Peyer's patch (tissue), 4 donors: ENCODE measurements at regions not wholly inside any gene's neighbourhood (a gene's known extent, or its start where the extent isn't known, plus 50 kb on each side); places are given as distances from the start of the nearest gene placed in this dataset.

Source experiments
- DNase-seq, 3 donors: peaks; one replicate each; pipeline ENCODE4 v3.0.0-alpha.2; 2017 to 2019
- H3K27ac ChIP-seq, 4 donors: fragments of 200-600 bp; sonication (generic); one replicate each; pipeline ENCODE4 v1.5.1; 2016 to 2019
- H3K27me3 ChIP-seq, 2 donors: fragments of 200-600 bp; sonication (generic); one replicate each; pipeline ENCODE4 v1.5.1; 2019
- H3K36me3 ChIP-seq, 3 donors: fragments of 200-600 bp; sonication (generic); one replicate each; pipeline ENCODE4 v1.5.1; 2016 to 2019
- H3K4me1 ChIP-seq, 4 donors: fragments of 200-600 bp; sonication (generic); one replicate each; pipeline ENCODE4 v1.5.1; 2016 to 2019
- H3K4me3 ChIP-seq, 4 donors: fragments of 200-600 bp; sonication (generic); 1 replicate in 3 of 4; 2 replicates in 1 of 4; pipeline ENCODE4 v1.5.1; 2016 to 2019; ENCODE audit warnings: mild to moderate bottlenecking in 1 of 4
- H3K9me3 ChIP-seq, 4 donors: fragments of 200-600 bp; sonication (generic); one replicate each; pipeline ENCODE4 v1.5.1; 2016 to 2019; ENCODE audit warnings: mild to moderate bottlenecking in 1 of 4
- POLR2A ChIP-seq, 2 donors: fragments of 450-650 bp; IDR thresholded peaks; one replicate each; pipeline ENCODE4 v1.5.1; 2017; ENCODE audit warnings: antibody characterized with exemption in 2 of 2, mild to moderate bottlenecking in 2 of 2, moderate library complexity in 2 of 2
- TF ChIP-seq, protein P1 (sequence below), 6 experiments: fragments of 450-650 bp in 4 of 6; fragments of 200-600 bp in 2 of 6; sonication (generic) in 1 of 6; IDR thresholded peaks; one replicate each; pipeline ENCODE4 v1.5.1; 2017 to 2019; ENCODE audit warnings: antibody characterized with exemption in 6 of 6, mild to moderate bottlenecking in 3 of 6, moderate library complexity in 1 of 6

- Histone ChIP-seq H3K4me1 (no peaks in the 10 kb centered on the region), H3K36me3 (no peaks in the 10 kb centered on the region), H3K27me3 (no peaks in the 10 kb centered on the region), H3K27ac (no peak overlapping the region), H3K9me3 (no peaks in the 10 kb centered on the region), H3K4me3 (no peak overlapping the region)
- TF ChIP-seq POLR2A (IDR thresholded peaks at IDR 0.05), result no peak
- TF ChIP-seq, protein P1, sequence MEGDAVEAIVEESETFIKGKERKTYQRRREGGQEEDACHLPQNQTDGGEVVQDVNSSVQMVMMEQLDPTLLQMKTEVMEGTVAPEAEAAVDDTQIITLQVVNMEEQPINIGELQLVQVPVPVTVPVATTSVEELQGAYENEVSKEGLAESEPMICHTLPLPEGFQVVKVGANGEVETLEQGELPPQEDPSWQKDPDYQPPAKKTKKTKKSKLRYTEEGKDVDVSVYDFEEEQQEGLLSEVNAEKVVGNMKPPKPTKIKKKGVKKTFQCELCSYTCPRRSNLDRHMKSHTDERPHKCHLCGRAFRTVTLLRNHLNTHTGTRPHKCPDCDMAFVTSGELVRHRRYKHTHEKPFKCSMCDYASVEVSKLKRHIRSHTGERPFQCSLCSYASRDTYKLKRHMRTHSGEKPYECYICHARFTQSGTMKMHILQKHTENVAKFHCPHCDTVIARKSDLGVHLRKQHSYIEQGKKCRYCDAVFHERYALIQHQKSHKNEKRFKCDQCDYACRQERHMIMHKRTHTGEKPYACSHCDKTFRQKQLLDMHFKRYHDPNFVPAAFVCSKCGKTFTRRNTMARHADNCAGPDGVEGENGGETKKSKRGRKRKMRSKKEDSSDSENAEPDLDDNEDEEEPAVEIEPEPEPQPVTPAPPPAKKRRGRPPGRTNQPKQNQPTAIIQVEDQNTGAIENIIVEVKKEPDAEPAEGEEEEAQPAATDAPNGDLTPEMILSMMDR (IDR thresholded peaks at IDR 0.05), result no peak
- DNase-seq, result no peak
Measured at GRCh38 chr3:25064681-25065080, 363.4 kb upstream of the RARB start.

- Histone ChIP-seq H3K4me1 (no peaks in the 10 kb centered on the region), H3K36me3 (no peaks in the 10 kb centered on the region), H3K4me3 (no peak overlapping the region), H3K27me3 (no peaks in the 10 kb centered on the region), H3K27ac (no peak overlapping the region), H3K9me3 (no peaks in the 10 kb centered on the region)
- no peak for DNase-seq
- TF ChIP-seq, protein P1 (IDR thresholded peaks at IDR 0.05), result no peak
- no peak for TF ChIP-seq POLR2A (IDR thresholded peaks at IDR 0.05)
Measured at GRCh38 chr3:25069970-25070369, 358.1 kb upstream of the RARB start.

DNA sequence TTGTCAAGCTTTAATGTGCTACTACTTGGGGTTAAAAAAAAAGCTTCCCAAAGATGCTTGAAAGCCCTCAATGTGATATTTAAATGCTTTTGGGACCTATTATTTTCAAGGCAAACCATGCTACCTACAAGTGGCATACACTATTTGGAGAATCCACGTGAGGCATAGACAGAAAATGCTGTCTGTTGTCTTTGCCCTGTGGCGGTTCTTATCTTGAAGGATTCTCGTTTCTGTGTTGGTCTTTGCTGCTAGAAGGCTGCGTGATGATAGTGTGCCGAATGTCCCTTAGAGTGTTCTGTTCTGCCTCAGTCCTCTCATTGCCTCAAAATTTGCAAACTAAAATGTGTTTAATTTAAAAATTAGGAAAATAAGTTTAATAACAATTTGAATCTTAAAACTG is 356.2 kb upstream of the RARB start:
- H3K9me3 ChIP-seq, result no peaks in the 10 kb centered on the region
- no peaks in the 10 kb centered on the region for H3K4me1 ChIP-seq
- no peaks in the 10 kb centered on the region for H3K36me3 ChIP-seq
- H3K4me3 ChIP-seq, result no peak overlapping the region
- H3K27ac ChIP-seq, result no peak overlapping the region
- H3K27me3 ChIP-seq, result no peaks in the 10 kb centered on the region
- TF ChIP-seq, protein P1 (IDR thresholded peaks at IDR 0.05), result no peak
- TF ChIP-seq POLR2A (IDR thresholded peaks at IDR 0.05), result no peak
- DNase-seq, result no peak

- H3K27me3 ChIP-seq, result no peaks in the 10 kb centered on the region
- no peak overlapping the region for H3K4me3 ChIP-seq
- H3K9me3 ChIP-seq, result no peaks in the 10 kb centered on the region
- no peaks in the 10 kb centered on the region for H3K36me3 ChIP-seq
- no peaks in the 10 kb centered on the region for H3K4me1 ChIP-seq
- DNase-seq, result no peak
- no peak for TF ChIP-seq POLR2A (IDR thresholded peaks at IDR 0.05)
- TF ChIP-seq, protein P1 (IDR thresholded peaks at IDR 0.05), result no peak
- H3K27ac ChIP-seq, result no peak overlapping the region
Measured at GRCh38 chr3:25073423-25073822, 354.6 kb upstream of the RARB start.

GRCh38 chr3:25074149-25074548 is 353.9 kb upstream of the RARB start:
- no peaks in the 10 kb centered on the region for H3K4me1 ChIP-seq
- no peak for DNase-seq
- no peak overlapping the region for H3K4me3 ChIP-seq
- no peak for TF ChIP-seq POLR2A (IDR thresholded peaks at IDR 0.05)
- TF ChIP-seq, protein P1 (IDR thresholded peaks at IDR 0.05), result no peak
- H3K36me3 ChIP-seq, result no peaks in the 10 kb centered on the region
- no peaks in the 10 kb centered on the region for H3K9me3 ChIP-seq
- H3K27me3 ChIP-seq, result no peaks in the 10 kb centered on the region
- no peak overlapping the region for H3K27ac ChIP-seq

GRCh38 chr3:25080461-25080860 is 347.6 kb upstream of the RARB start:
- Histone ChIP-seq H3K36me3 (no peaks in the 10 kb centered on the region), H3K4me3 (no peak overlapping the region), H3K9me3 (no peaks in the 10 kb centered on the region), H3K27me3 (no peaks in the 10 kb centered on the region), H3K27ac (no peak overlapping the region), H3K4me1 (no peaks in the 10 kb centered on the region)
- DNase-seq, result no peak
- no peak for TF ChIP-seq POLR2A (IDR thresholded peaks at IDR 0.05)
- TF ChIP-seq, protein P1 (IDR thresholded peaks at IDR 0.05), result no peak
